ENCODE measurements at regions not wholly inside any gene's neighbourhood (a gene's known extent, or its start where the extent isn't known, plus 50 kb on each side); places are given as distances from the start of the nearest gene placed in this dataset.

DNA sequence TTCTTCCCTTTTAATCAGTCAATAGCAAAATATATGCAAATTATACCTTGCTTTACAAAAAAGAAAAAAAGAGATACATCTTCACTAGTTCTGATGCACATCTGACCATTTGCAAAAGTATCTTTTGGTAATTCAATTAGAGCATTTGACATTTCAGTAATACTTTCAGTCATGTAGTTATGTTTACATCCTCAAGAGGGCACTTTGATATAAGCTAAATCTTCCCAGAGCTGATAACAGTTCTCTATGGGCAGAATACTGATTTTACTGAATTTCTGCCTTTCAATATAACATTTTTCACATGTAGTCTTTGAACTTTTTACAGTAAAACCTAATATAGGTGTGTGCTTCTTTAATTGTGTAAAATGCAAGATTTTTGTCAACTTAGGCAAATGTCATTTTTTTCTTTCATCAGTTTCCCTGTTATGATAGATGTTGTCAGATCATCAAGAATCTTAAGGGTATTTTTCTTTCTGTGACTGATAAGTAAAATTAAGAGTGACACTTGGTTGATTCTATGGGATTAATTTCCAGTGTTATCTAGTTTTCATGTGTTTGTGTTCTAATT lies 703.5 kb upstream of the SEMA3D start:
- TF ChIP-seq CTCF (IDR thresholded peaks at IDR 0.05) (no peak), POLR2A (IDR thresholded peaks at IDR 0.05) (no peak)

Measured in lower leg skin (tissue), 3 donors.